HG02798 (cell line): ENCODE measurements at regions not wholly inside any gene's neighbourhood (a gene's known extent, or its start where the extent isn't known, plus 50 kb on each side); places are given as distances from the start of the nearest gene placed in this dataset.

Source experiments
- ATAC-seq: cut with Tn5 transposase; IDR thresholded peaks from one replicate; pipeline ENCODE4 v1.9.1; 2021; ENCODE audit warnings: mild to moderate bottlenecking; ENCODE audit not compliant: unreplicated experiment, poor library complexity

DNA sequence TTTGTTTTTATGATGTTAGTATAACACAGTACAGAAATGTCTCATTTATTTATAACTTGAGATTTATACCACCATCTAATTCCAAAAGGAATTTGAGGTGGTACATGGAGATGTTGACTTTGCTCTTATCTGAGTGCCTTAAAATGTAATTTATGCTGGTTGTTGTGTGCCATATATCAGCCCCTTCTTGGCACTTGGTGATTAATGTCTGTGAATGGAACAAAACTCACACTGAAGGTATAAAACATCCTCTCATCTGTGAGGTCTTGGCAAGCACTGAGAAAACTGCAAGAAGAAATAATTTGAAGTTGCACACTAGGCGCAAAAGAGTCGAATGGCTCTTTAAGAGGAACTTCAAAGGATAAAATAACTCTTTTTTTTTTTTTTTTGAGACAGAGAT, 240.4 kb downstream of the B3GLCT start:
- no peak for ATAC-seq

GRCh38 chr13:31441800-31442510, 242.2 kb downstream of the B3GLCT start:
- ATAC-seq, result no peak

DNA sequence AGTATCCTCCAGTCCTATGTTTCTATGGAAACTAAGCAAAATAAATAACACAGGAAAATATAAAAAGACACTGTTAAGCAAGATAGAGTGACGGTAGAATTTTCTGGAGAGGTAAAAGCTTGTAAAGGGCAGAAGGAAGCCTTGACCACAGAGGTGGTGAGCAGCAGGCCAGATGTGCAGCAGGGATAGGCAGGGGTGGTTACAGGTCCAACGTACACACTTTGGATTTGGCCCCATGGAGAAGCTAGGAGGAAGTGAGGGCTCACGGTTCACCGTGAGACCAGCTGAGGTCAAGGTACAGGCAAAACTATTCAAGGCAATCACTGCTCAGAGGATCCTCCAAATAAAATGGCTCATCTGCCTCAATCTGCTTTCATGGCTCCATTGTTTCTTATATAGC, 242.8 kb downstream of the B3GLCT start:
- ATAC-seq, result no peak

- no peak for ATAC-seq
Measured at GRCh38 chr13:31444266-31444856, 244.6 kb downstream of the B3GLCT start.

DNA sequence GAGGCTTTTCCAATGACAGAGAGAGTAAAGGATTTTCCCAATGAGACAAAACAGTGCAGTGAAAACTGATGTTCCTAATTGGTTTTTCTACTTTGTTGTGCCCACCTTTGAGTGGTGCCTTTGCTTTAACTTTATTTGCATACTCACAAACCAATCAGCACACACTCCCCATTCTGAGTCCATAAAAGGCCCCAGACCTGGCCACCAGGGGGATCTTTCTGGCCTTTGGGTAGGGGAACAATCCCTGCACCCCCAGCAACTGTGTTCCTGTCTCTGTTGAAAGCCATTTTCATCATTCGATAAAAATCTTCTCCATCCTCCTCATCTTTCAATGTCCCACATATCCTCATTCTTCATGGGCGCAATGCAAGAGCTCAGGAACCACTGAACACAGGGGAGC, 252.8 kb downstream of the B3GLCT start:
- no peak for ATAC-seq

- ATAC-seq, result no peak
Measured at GRCh38 chr13:31455581-31455980, 255.8 kb downstream of the B3GLCT start.

- no peak for ATAC-seq
Measured at GRCh38 chr13:31456056-31456455, 256.3 kb downstream of the B3GLCT start.

DNA sequence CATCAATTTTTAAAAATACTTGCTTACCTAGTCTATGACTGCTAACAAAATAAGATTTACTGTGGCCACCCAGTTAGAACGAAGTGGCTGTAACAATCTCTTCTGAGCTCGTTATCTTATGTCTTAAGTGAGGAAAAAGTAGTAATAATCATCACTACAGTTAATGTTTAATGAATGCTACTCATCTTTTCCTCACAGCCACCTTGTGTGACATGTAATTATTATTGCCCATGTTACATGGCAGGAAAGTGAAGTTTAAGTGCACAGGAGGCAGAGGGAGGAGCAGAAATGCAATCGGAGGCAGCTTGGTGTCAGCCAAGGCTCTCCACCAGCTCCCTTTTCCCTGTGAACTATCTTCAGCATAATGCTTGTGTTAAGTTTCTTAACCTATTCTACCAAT, 260.3 kb downstream of the B3GLCT start:
- ATAC-seq, result no peak

GRCh38 chr13:31461923-31462322, 262.1 kb downstream of the B3GLCT start:
- no peak for ATAC-seq

DNA sequence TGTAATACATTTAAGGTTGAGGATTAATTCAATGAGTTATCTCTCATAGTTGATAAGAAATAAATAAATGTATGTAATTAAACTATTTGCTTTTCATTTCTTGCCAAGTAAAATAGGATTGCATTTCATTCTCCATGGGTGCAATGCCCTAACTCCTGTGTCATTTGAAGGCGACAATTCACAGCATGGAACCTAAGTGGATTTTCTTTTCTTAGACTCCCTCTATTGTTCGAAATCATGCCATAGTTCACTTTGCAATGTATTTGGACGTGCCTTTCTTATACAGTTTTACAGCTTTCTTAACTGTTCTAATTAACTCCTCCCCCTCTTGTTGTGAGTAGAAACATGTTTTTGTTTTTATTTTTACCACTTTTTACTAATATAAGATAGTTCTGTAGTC, 263.0 kb downstream of the B3GLCT start:
- no peak for ATAC-seq

- no peak for ATAC-seq
Measured at GRCh38 chr13:31468114-31468902, 268.5 kb downstream of the B3GLCT start.

GRCh38 chr13:31469377-31469776, 269.6 kb downstream of the B3GLCT start:
- no peak for ATAC-seq

DNA sequence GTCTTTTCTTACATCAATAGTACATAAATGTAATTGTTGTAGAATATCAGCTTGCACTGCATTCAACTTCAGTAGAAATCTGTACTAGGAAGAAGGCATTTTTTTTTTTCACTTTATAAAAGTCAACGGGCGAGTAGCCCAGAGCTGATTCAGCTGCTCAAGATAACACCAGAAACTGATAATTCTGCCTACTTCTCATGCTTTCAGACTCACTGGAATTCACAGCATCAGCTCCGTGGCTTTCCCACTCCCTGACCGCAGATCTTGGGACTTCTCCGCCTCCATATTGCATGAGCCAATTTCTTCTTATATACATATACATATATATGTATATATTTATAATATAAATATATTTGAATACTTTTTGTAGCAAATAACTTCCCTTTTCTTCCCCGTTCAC, 263.1 kb upstream of the RXFP2 start:
- no peak for ATAC-seq

DNA sequence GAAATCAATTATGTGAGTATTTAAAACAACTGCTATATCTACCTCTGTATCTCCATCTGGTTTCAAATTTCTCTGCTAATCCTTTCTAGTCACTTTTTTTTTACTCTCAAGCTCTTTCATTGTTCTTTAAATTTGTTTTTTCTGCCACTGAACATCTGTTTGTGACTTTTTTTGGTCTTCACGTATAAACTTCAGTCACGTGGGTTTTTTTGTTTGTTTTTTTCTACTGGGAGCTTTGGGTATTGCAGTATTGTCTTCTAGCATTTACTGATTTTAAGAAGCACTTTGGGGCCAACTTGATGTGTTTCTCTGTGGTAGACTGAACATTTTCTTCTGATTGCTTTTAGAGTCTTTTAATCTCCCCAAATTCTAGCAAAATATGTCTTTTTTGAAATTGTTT, 262.6 kb upstream of the RXFP2 start:
- ATAC-seq, result no peak

DNA sequence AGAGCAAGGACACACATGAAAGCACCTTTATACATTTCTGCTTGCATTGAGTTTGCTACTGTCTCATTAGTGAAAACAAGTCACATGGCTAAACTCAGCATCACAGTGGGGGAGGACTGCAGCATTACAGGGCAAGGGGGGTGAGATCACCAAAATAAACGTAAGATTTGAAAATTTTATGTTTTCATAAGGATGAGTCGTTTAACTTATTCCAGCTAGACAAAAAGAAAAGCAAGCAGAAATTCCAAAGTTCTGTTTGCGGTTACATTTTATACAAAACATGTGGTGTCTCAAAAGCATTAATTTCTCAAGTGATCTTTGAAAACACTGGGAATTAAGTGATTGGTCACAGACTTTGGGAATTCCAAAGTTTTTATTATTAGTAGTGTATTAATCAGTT, 261.4 kb upstream of the RXFP2 start:
- ATAC-seq, result no peak

GRCh38 chr13:31485183-31485582, 254.1 kb upstream of the RXFP2 start:
- no peak for ATAC-seq

DNA sequence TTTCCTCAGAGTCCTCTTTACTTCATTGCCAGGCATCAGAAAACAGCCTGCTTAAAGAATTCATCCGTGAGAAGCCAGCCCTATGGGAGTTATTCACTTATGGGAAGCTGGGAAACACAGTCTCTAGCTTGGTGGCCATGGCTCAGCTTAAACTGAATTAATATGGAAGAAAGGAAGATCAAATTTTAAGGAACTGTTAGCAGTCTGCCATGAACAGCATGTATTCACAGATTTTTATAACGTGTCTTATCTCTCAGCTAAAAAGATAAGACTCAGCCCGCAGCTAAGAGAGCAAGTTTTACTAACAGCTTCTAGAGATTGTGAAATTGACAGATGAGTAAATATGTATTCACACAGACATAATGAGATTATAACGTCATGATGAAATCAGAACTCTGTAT, 253.7 kb upstream of the RXFP2 start:
- no peak for ATAC-seq

DNA sequence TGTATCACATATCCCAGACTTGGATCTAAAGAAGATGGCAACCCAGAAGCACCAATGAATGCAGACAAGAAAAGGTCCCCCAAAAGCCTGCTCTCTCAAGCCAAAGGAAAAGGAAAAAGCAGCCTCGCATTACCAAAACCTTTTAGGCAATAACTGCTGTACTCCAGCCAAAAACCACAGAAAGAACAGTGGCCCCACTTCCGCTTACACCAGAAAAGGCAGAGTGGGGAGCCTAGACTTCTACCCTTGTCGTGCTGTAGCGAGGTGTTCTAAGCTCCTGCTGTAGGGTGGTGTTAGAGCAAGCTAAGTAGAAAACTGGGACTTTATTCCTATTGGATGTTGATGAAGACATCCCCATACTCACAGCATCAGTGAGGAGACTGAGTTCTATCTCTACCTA, 244.0 kb upstream of the RXFP2 start:
- ATAC-seq, result no peak

DNA sequence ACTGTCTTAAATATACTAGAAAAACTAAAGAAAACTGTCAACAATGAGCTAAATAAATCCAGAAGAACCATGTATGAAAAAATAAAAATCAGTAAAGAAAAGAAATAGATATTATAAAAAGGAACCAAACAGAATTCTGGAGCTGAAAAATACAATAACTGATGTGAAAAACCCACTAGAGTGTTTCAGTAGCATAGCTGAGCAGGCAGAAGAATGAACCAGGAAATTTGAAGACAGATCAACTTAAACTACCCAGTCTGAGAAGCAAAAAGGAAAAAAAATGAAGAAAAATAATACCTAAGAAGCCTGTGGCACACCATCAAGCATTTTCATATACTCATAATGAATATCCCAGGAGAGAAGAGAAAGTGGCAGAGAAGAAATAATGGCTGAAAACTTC, 240.1 kb upstream of the RXFP2 start:
- ATAC-seq, result no peak

GRCh38 chr13:31503626-31504025, 235.7 kb upstream of the RXFP2 start:
- no peak for ATAC-seq

DNA sequence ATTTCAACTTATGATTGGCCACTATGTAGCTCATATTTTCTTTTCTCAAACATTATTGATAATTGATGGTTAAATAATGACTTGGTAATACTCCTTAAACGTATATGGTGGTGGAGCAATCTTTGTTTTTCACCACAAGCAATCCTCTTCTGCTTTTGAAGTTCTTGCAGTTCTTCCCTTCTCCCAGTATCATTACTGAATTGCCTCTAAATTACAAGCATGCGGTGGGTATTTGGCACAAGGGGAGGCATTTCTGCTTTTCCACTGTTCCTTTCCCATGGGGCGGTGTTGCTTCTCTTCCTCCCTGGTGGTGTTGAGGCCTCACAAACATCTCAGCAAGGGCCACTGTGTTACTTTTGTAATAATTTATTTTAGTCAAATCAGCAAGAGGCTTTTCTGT, 234.4 kb upstream of the RXFP2 start:
- ATAC-seq, result no peak

DNA sequence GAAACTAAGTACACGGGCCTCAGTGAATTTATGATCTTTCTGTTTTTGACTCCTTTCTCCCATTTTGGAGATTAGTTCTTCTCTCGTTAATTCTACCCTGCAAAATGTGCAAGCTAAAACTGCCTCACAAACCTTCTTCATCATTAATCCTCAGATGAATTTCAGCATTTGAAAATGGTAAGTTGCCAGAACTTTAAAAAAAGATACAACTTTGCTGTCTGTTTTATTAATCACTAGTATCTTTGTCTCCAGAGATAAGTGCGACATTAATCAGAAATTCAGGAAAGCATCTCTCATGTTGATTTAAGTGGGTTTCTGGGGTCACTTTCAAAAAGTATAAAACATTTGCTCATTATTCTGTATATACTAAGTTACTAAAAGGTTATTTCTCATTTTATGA, 227.0 kb upstream of the RXFP2 start:
- no peak for ATAC-seq
